SK-N-SH treated with all-trans-retinoic acid at 6 μM for 48 hours (cell line): ENCODE measurements at regions not wholly inside any gene's neighbourhood (a gene's known extent, or its start where the extent isn't known, plus 50 kb on each side); places are given as distances from the start of the nearest gene placed in this dataset.
"Not testable (repeated sequence)": the region's sequence is repeated elsewhere in the genome, so short reads cannot be mapped to it uniquely, and the experiment has no call there.

ENCODE experiments used
- ATAC-seq: fragments of 200-7000 bp; cut with Tn5 transposase; 3 replicates; pipeline ENCODE4 v1.9.1; 2020; ENCODE audit warnings: mild to moderate bottlenecking, moderate library complexity
- BACH2 ChIP-seq: fragments of 250-450 bp; sonication (Bioruptor Pico); IDR thresholded peaks from 2 replicates; pipeline ENCODE4 v1.9.0; 2021; ENCODE audit warnings: mild to moderate bottlenecking, borderline replicate concordance
- CSDC2 ChIP-seq: fragments of 250-450 bp; sonication (Bioruptor Pico); IDR thresholded peaks from 2 replicates; pipeline ENCODE4 v1.5.0; 2020; ENCODE audit warnings: mild to moderate bottlenecking, moderate library complexity
- ESRRG ChIP-seq: fragments of 250-450 bp; sonication (Bioruptor Pico); IDR thresholded peaks from 2 replicates; pipeline ENCODE4 v1.6.1; 2021; ENCODE audit warnings: mild to moderate bottlenecking
- GLIS3 ChIP-seq: fragments of 250-450 bp; sonication (Bioruptor Pico); IDR thresholded peaks from 2 replicates; pipeline ENCODE4 v1.5.0; 2020; ENCODE audit warnings: mild to moderate bottlenecking, moderate library complexity
- OSR1 ChIP-seq: fragments of 250-450 bp; sonication (Bioruptor Pico); IDR thresholded peaks from 2 replicates; pipeline ENCODE4 v1.8.0; 2022; ENCODE audit warnings: moderate library complexity, mild to moderate bottlenecking, inconsistent platforms
- POU6F1 ChIP-seq: fragments of 250-450 bp; sonication (Bioruptor Pico); IDR thresholded peaks from 2 replicates; pipeline ENCODE4 v1.8.0; 2021; ENCODE audit warnings: low read depth, mild to moderate bottlenecking, moderate library complexity, borderline replicate concordance
- PPARA ChIP-seq: fragments of 250-450 bp; sonication (Bioruptor Pico); IDR thresholded peaks from 2 replicates; pipeline ENCODE4 v1.5.0; 2020; ENCODE audit warnings: mild to moderate bottlenecking, borderline replicate concordance
- TCF4 ChIP-seq: fragments of 250-450 bp; sonication (Bioruptor Pico); IDR thresholded peaks from 2 replicates; pipeline ENCODE4 v1.8.0; 2021; ENCODE audit warnings: mild to moderate bottlenecking, moderate library complexity, borderline replicate concordance
- TOX ChIP-seq: fragments of 250-450 bp; sonication (Bioruptor Pico); IDR thresholded peaks from 2 replicates; pipeline ENCODE4 v1.8.0; 2021; ENCODE audit warnings: mild to moderate bottlenecking, moderate library complexity, borderline replicate concordance
- ZC3H10 ChIP-seq: fragments of 250-450 bp; sonication (Bioruptor Pico); IDR thresholded peaks from 2 replicates; pipeline ENCODE4 v1.5.1; 2021; ENCODE audit warnings: mild to moderate bottlenecking, moderate library complexity
- ZFP3 ChIP-seq: fragments of 250-450 bp; sonication (Bioruptor Pico); IDR thresholded peaks from 2 replicates; pipeline ENCODE4 v1.5.0; 2020; ENCODE audit warnings: mild to moderate bottlenecking, moderate library complexity
- ZFP30 ChIP-seq: fragments of 450-650 bp; formaldehyde crosslinking; IDR thresholded peaks from 2 replicates; pipeline ENCODE4 v1.5.0; 2022; ENCODE audit warnings: mild to moderate bottlenecking, moderate library complexity
- ZNF565 ChIP-seq: fragments of 450-650 bp; formaldehyde crosslinking; conservative IDR thresholded peaks from 2 replicates; pipeline ENCODE4 v1.5.0; 2020; ENCODE audit warnings: low read depth, mild to moderate bottlenecking, moderate library complexity
- ZNF70 ChIP-seq: fragments of 450-650 bp; formaldehyde crosslinking; IDR thresholded peaks from 2 replicates; pipeline ENCODE4 v1.5.0; 2020; ENCODE audit warnings: mild to moderate bottlenecking, moderate library complexity
- ZNF8 ChIP-seq: fragments of 450-650 bp; formaldehyde crosslinking; IDR thresholded peaks from 2 replicates; pipeline ENCODE4 v1.5.0; 2020; ENCODE audit warnings: mild to moderate bottlenecking, moderate library complexity
- TF ChIP-seq, protein P1 (sequence below): fragments of 250-450 bp; sonication (Bioruptor Pico); IDR thresholded peaks from 2 replicates; pipeline ENCODE4 v1.8.0; 2020; ENCODE audit warnings: mild to moderate bottlenecking, moderate library complexity, borderline replicate concordance
- TF ChIP-seq, protein P2 (sequence below): fragments of 250-450 bp; sonication (Bioruptor Pico); IDR thresholded peaks from 2 replicates; pipeline ENCODE4 v1.5.1; 2020; ENCODE audit warnings: low read depth, mild to moderate bottlenecking, moderate library complexity

DNA sequence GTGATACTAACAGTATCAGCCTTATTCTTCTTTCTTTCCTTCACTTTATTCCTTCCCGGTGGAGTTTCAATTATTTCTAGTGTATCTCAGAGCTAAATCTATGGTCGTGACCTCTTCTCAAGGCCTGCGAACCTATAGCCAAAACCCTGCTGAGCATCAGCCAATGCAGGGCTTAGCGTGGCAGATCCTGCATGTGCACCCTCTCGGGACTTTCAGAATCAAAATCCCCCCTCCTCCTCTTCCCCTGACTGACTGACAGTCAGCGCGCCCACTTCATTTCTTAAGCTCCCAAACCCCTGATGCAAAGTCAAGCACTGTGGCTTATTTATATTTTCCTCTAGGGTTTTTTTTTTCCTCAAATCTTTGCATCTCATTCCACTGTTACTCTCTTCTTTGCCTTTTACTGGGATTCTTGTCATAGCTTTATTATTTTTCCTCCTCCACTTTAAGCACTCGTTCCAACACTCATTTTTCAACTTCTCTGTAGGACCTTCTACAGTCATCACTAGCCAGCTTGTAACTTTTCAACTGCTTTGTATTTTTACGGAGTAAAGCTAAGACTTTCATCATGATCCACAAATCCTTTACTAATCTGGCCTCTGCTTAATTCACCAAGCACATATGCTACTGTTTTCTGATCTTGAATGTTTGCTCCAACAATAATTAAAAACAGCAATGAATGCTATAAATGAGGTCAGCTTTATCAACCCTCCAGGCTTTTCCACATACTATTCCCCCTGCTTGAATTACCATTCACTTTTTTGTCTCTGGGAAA, 896.5 kb upstream of the PIK3C3 start:
- 0 out of 2 replicates have a peak, but pooled peaks have one; percentile 27 for TF ChIP-seq TCF4 (CRISPR knock-in tag)
- no peak for TF ChIP-seq GLIS3
- 0 out of 2 replicates have a peak, but pooled peaks have one; percentile 35 for TF ChIP-seq ZFP30
- no peak for TF ChIP-seq ZC3H10 (CRISPR knock-in tag)
- TF ChIP-seq, all 23 proteins: peak for 2
- ATAC-seq: peak; percentile 58

- TF ChIP-seq ZNF8 (CRISPR knock-in tag) (no peak), GLIS3 (no peak), ZFP3 (CRISPR knock-in tag) (no peak), CSDC2 (CRISPR knock-in tag) (no peak), ZNF70 (no peak), OSR1 (CRISPR knock-in tag) (no peak), POU6F1 (CRISPR knock-in tag) (no peak), TCF4 (CRISPR knock-in tag) (no peak), BACH2 (no peak), ZNF565 (CRISPR knock-in tag) (no peak)
- TF ChIP-seq, protein P1, sequence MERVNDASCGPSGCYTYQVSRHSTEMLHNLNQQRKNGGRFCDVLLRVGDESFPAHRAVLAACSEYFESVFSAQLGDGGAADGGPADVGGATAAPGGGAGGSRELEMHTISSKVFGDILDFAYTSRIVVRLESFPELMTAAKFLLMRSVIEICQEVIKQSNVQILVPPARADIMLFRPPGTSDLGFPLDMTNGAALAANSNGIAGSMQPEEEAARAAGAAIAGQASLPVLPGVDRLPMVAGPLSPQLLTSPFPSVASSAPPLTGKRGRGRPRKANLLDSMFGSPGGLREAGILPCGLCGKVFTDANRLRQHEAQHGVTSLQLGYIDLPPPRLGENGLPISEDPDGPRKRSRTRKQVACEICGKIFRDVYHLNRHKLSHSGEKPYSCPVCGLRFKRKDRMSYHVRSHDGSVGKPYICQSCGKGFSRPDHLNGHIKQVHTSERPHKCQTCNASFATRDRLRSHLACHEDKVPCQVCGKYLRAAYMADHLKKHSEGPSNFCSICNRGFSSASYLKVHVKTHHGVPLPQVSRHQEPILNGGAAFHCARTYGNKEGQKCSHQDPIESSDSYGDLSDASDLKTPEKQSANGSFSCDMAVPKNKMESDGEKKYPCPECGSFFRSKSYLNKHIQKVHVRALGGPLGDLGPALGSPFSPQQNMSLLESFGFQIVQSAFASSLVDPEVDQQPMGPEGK (CRISPR knock-in tag): no peak
- ATAC-seq: no peak
Observed at GRCh38 chr18:41052625-41053024, 902.4 kb upstream of the PIK3C3 start.

GRCh38 chr18:41046250-41046649, 908.8 kb upstream of the PIK3C3 start:
- not testable (repeated sequence) for ATAC-seq

GRCh38 chr18:41043876-41044275, 911.2 kb upstream of the PIK3C3 start:
- ATAC-seq: no peak
- no peak for TF ChIP-seq CSDC2 (CRISPR knock-in tag)
- no peak for TF ChIP-seq GLIS3
- TF ChIP-seq, protein P2, sequence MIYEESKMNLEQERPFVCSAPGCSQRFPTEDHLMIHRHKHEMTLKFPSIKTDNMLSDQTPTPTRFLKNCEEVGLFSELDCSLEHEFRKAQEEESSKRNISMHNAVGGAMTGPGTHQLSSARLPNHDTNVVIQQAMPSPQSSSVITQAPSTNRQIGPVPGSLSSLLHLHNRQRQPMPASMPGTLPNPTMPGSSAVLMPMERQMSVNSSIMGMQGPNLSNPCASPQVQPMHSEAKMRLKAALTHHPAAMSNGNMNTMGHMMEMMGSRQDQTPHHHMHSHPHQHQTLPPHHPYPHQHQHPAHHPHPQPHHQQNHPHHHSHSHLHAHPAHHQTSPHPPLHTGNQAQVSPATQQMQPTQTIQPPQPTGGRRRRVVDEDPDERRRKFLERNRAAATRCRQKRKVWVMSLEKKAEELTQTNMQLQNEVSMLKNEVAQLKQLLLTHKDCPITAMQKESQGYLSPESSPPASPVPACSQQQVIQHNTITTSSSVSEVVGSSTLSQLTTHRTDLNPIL: no peak
- TF ChIP-seq TOX (CRISPR knock-in tag): no peak
- TF ChIP-seq ESRRG (CRISPR knock-in tag): no peak

DNA sequence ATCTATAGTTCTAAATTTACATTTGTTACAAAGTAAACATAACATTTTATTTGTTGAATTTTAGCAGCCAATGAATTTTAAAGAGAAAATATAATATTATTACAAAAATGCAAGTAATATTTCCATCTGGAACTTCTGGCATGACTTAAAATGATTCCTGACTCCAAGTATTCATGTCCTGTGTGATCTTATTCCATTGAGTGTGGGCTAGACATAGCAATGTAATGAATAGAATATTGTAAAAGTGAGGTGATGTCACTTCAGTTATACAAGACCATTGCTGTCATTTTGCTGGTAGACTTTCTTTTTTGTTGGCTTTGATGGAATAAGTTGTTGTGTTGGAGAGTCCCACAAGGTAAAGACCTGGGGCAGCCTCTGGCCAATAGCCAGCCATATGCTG, 912.2 kb upstream of the PIK3C3 start:
- no peak for ATAC-seq
- TF ChIP-seq, protein P1 (CRISPR knock-in tag): no peak
- no peak for TF ChIP-seq TOX (CRISPR knock-in tag)

DNA sequence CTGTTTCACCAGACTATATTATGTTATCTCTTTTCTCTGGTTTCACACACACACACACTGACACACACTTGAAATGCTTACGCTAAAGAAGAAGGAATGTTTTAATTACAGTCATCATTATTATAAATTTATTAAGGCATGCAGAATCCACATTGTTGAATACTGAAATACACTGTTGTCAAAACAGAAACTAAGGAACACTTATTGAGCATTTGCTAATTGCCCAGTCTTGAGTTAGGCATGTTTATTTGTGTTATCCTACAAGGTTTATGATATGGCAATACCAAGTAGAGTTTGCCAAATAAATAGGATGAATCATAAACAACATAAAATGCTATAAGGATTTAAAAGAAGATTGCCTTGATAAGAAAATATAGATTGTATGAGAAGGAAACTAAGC, 917.0 kb upstream of the PIK3C3 start:
- TF ChIP-seq GLIS3 (no peak), PPARA (CRISPR knock-in tag) (no peak), ZNF8 (CRISPR knock-in tag) (no peak), POU6F1 (CRISPR knock-in tag) (no peak)
- TF ChIP-seq, protein P1 (CRISPR knock-in tag): no peak
- ATAC-seq: no peak
